HFFc6 (cell line): ENCODE measurements at regions not wholly inside any gene's neighbourhood (a gene's known extent, or its start where the extent isn't known, plus 50 kb on each side); places are given as distances from the start of the nearest gene placed in this dataset.
"Not testable (repeated sequence)": the region's sequence is repeated elsewhere in the genome, so short reads cannot be mapped to it uniquely, and the experiment has no call there.

Source experiments
- DNase-seq: peaks from one replicate; pipeline ENCODE4 v3.0.0-alpha.2; 2018
- H3K27ac Mint-ChIP-seq: 2 replicates; pipeline ENCODE4 v1.8.0; 2020; ENCODE audit warnings: mild to moderate bottlenecking, mixed read lengths
- H3K27me3 Mint-ChIP-seq: 2 replicates; pipeline ENCODE4 v1.8.0; 2021; ENCODE audit warnings: mild to moderate bottlenecking, moderate library complexity, mixed read lengths; ENCODE audit not compliant: insufficient read depth
- H3K36me3 Mint-ChIP-seq: 2 replicates; pipeline ENCODE4 v1.8.0; 2021; ENCODE audit warnings: low read depth, mixed read lengths
- H3K4me1 Mint-ChIP-seq: 2 replicates; pipeline ENCODE4 v1.8.0; 2020; ENCODE audit warnings: low read depth, mixed read lengths
- H3K4me3 Mint-ChIP-seq: 2 replicates; pipeline ENCODE4 v1.8.0; 2020; ENCODE audit warnings: mild to moderate bottlenecking, moderate library complexity, mixed read lengths
- H3K9me3 Mint-ChIP-seq: 2 replicates; pipeline ENCODE4 v1.8.0; 2020; ENCODE audit warnings: mild to moderate bottlenecking, mixed read lengths
- CTCF ChIP-seq: fragments of 200-600 bp; sonication (generic); IDR thresholded peaks from 2 replicates; pipeline ENCODE4 v1.5.0; 2021; ENCODE audit warnings: antibody characterized with exemption, mild to moderate bottlenecking

DNA sequence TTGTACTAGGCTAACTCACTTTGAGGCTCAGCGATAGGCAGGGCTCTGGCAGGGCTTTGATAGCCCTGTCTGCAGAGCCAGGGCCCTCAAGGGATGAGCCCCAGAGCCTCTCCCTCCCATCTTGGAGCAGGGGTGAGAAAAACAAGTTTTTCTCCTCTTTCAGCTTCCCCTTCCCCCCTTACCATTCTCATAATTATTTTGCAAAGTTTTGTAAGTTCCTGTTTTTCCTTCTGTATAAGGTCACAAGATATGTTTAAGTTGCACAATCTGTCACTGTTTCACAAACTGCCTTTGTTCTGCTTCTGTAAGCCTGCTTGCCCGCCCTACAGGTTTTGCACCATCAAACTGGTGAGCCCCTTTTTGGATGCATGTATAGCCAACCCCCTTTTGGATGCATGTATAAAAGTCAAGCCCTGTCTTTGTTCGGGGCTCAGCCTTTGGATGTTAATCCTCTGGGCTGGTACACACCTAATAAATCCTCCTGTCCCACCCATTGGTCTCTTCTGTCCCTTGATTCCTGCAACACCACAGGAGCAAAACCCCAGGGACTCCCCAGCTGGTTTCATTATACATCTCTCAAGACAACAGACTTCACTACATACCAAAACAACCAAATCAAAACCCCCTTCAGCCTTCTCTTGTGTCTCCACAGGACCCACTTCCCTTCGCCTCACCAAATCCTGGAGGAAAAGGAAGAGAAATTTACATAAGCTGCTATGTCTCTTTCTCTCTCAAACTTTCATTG lies 52.5 kb upstream of the RESF1 start:
- Mint-ChIP-seq H3K27me3 (peaks cover 6% of the 10 kb centered on the region), H3K27ac (no peak overlapping the region), H3K9me3 (peaks cover 20% of the 10 kb centered on the region), H3K36me3 (no peaks in the 10 kb centered on the region), H3K4me1 (no peaks in the 10 kb centered on the region), H3K4me3 (no peak overlapping the region)
- DNase-seq: no peak
- TF ChIP-seq CTCF: no peak

GRCh38 chr12:31903025-31903424 lies 56.2 kb upstream of the RESF1 start:
- H3K36me3 Mint-ChIP-seq: no peaks in the 10 kb centered on the region

DNA sequence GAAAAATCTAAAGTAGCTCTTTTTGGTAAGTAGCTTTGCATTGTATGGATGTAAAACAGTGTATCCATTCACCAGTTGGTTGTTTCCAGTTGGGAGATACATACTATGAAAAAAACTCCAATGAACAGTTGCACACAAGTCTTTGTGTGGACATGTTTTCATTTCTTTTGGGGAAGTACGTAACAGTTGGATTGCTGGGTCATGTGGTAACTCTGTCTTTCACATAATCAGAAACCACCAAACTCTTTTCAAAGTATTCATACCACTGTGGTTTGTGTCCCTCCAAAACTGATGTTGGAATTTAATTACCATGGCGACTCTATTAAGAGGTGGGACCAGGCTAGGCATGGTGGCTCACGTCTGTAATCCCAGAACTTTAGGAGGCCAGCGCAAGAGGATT lies 58.9 kb upstream of the RESF1 start:
- no peak overlapping the region for H3K4me3 Mint-ChIP-seq
- no peak for TF ChIP-seq CTCF
- H3K36me3 Mint-ChIP-seq: no peaks in the 10 kb centered on the region
- no peak overlapping the region for H3K27ac Mint-ChIP-seq
- no peaks in the 10 kb centered on the region for H3K9me3 Mint-ChIP-seq
- H3K4me1 Mint-ChIP-seq: peaks cover 21% of the 10 kb centered on the region
- H3K27me3 Mint-ChIP-seq: peaks cover 5% of the 10 kb centered on the region; the same call in 1 of the 2 replicates
- DNase-seq: no peak

More at GRCh38 chr12:31903025-31903424, 56.2 kb upstream of the RESF1 start:
- Mint-ChIP-seq H3K4me1 (peaks cover 4% of the 10 kb centered on the region; the same call in 1 of the 2 replicates), H3K27me3 (peaks cover 3% of the 10 kb centered on the region), H3K4me3 (no peak overlapping the region), H3K9me3 (peaks cover 20% of the 10 kb centered on the region), H3K27ac (no peak overlapping the region)
- no peak for DNase-seq
- TF ChIP-seq CTCF: no peak

DNA sequence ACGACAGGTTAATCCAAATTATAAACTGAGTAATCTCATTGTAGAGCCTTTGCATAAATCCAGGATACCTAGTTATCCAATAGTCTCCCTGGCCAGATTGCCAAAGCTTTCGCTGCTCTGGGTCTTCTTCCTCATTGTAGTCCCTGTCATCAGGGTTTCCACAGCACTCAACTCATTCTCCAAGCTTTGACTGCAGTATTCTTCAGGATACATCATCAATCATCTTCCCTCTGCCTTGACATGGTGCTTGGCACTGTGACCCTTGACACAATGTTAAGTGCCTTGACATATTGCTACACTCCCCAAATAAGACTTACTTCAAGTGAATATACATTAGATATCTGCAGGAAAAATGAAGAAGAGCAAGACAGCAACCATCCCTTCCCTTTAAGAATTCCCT lies 60.1 kb upstream of the RESF1 start:
- Mint-ChIP-seq H3K27me3 (peaks cover 8% of the 10 kb centered on the region; the same call in 1 of the 2 replicates), H3K36me3 (no peaks in the 10 kb centered on the region), H3K4me3 (no peak overlapping the region), H3K9me3 (no peaks in the 10 kb centered on the region), H3K27ac (no peak overlapping the region), H3K4me1 (peaks cover 21% of the 10 kb centered on the region)
- no peak for TF ChIP-seq CTCF
- DNase-seq: no peak

DNA sequence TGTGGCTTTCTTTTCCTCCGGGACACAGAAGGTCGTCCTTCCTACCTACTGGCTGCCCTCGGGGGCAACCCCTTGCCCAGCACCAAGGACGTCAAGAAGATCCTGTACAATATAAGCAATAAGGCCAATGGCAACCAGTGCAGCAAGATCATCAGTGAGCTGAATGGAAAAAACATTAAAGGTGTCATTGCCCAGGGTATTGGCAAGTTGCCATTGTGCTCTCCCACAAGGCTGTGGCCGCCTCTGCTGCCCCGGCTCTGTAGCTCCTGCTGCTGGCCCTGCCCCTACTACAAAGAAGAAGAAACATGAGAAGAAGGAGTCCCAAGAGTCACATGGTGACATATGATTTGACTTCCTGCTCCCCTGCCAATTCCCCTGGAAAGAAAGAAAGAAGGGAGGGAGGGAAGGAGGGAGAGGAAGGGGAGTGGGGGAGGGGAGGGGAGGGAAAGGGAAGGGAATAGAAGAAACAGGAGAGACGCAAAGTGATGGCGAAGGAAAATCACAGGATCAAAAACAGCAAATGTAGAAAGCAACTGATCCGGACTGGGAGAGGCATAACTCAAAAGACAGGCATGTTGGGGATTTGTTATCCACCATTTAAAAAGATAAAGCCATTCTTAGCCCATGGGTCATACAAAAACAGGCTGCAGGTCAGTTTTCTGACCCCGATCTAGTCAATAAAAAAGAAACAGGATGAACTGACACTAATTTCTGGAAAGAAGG lies 61.3 kb upstream of the RESF1 start:
- Mint-ChIP-seq H3K27ac (no peak overlapping the region), H3K4me1 (peaks cover 21% of the 10 kb centered on the region), H3K4me3 (no peak overlapping the region), H3K9me3 (no peaks in the 10 kb centered on the region), H3K27me3 (peaks cover 8% of the 10 kb centered on the region; the same call in 1 of the 2 replicates), H3K36me3 (no peaks in the 10 kb centered on the region)
- DNase-seq: no peak
- TF ChIP-seq CTCF: no peak

DNA sequence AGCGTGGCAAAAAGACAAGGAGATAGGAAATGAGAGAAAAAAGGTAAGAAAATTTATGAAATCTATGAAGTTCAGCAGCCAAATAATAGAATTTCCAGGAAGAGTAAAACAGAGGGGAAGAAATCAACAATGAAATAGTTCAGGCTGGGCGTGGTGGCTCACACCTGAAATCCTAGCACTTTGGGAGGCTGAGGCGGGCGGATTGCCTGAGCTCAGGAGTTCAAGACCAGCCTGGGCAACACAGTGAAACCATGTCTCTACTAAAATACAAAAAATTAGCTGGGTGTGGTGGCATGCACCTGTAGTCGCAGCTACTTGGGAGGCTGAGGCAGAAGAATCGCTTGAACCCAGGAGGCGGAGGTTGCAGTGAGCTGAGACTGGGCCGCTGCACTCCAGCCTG lies 62.1 kb upstream of the RESF1 start:
- H3K27ac Mint-ChIP-seq, H3K4me3 Mint-ChIP-seq, DNase-seq, H3K27me3 Mint-ChIP-seq, H3K9me3 Mint-ChIP-seq, H3K36me3 Mint-ChIP-seq: not testable (repeated sequence)
- H3K4me1 Mint-ChIP-seq: peaks cover 21% of the 10 kb centered on the region
